Putamen (tissue), 1 donor: ENCODE measurements at regions not wholly inside any gene's neighbourhood (a gene's known extent, or its start where the extent isn't known, plus 50 kb on each side); places are given as distances from the start of the nearest gene placed in this dataset.
A peak's percentile ranks its signal among the peaks of the same experiment; 100 is the strongest.

Experiments
- DNase-seq: peaks from one replicate; pipeline ENCODE4 v3.0.0-alpha.2; 2016; ENCODE audit warnings: low spot score

DNA sequence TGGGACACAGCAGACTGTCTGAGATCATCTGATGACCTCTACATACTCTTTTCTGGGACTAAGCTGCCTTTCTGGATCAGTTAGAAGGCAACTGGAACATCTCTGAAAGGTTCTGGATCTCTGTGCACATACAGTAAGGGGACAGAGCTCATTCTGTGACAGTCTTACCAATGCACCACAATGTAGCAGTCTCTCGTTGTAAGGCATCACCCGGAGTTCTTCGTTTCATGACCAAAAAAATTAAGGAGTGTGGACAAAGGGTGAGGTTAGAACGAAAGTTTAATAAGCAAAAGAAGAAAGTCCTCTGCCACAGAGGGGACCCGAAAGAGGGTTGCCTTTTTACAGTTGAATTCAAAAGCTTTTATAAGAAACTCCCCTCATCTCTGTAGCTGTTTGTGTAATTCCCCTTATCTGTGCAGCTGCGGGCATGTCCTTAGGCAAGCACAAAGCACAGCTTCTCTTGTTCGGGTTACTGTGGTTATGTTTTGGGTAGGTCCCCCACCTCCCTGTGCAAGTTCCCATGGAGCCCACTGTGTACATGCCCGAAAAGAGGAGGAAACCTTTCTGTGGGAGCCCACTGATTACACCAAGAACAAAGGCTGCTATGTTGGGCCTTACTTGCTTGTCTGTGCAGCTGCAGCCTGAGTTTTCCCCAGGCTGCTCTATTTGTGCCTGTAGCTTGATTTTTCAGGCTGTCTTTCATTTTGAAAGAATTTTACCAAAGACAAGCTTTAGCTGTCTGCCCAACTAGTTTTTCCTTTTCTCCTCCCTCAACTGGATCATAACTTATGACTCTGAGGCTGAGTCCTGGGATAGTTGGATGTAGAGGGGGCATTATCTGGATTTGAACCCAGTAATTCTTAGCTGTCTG is 53.1 kb upstream of the CACNA1E start:
- peak; percentile 23 for DNase-seq
